ENCODE measurements at regions not wholly inside any gene's neighbourhood (a gene's known extent, or its start where the extent isn't known, plus 50 kb on each side); places are given as distances from the start of the nearest gene placed in this dataset.

DNA sequence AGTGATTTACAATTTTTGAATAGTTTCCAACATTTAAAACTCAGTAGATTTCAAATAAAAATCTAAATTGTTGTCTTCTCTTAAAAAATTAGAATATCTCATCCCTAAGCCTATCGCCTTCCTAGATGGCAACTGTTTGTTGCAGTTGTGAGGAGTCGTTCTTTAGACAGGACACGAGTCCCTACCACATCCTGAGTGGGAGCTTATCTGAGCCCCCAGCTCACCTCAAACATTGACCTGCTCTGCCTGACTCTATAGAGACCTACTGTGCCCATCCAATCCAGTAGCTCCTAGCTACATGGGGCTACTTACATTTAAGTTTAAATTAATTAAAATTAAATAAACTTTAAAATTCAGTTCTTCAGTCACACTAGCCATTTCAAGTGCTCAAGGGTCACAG, 434.7 kb downstream of the FOXO1 start:
- no peak for TF ChIP-seq CTCF (IDR thresholded peaks at IDR 0.05; ENCODE audit: insufficient read depth, low read length, poor library complexity, severe bottlenecking)
- DNase-seq (ENCODE audit: low read depth) = no peak
- no peaks in the 10 kb centered on the region for H3K36me3 ChIP-seq (ENCODE audit: control insufficient read depth, insufficient read depth, low read length)
- H3K27me3 ChIP-seq (ENCODE audit: control insufficient read depth, insufficient read depth, low read length) = no peaks in the 10 kb centered on the region
- no peak overlapping the region for H3K4me3 ChIP-seq (ENCODE audit: low read depth, low read length)

- no peak for TF ChIP-seq CTCF (IDR thresholded peaks at IDR 0.05; ENCODE audit: insufficient read depth, low read length, poor library complexity, severe bottlenecking)
- no peaks in the 10 kb centered on the region for H3K36me3 ChIP-seq (ENCODE audit: control insufficient read depth, insufficient read depth, low read length)
- H3K4me3 ChIP-seq (ENCODE audit: low read depth, low read length) = no peak overlapping the region
- H3K27me3 ChIP-seq (ENCODE audit: control insufficient read depth, insufficient read depth, low read length) = no peaks in the 10 kb centered on the region
- no peak for DNase-seq (ENCODE audit: low read depth)
These were observed 434.0 kb downstream of the FOXO1 start for GRCh38 chr13:40232311-40233040.

DNA sequence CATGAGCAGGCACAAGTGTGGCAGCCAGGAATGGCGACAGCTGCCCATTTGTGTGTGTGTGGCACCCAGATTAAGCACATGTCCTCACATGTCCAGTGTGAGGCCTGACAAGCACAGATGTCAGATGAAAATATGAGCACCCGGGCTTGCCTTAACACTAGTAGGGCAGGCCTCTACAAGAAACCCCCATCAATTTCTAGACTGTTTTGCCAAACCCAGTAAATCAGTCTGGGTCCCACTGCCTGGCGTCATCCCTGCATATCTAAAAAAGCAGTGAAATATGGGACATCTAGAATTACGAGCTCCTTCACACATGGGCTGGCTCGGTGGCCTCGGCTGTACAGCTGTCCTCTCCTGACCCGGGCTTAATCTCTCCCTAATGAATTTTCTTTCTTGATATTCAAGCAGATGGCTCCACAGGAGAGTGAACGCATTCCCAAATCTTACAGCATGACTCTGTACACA, 432.7 kb downstream of the FOXO1 start:
- Histone ChIP-seq H3K4me3 (ENCODE audit: low read depth, low read length) (no peak overlapping the region), H3K27me3 (ENCODE audit: control insufficient read depth, insufficient read depth, low read length) (no peaks in the 10 kb centered on the region), H3K36me3 (ENCODE audit: control insufficient read depth, insufficient read depth, low read length) (no peaks in the 10 kb centered on the region)
- TF ChIP-seq CTCF (IDR thresholded peaks at IDR 0.05; ENCODE audit: insufficient read depth, low read length, poor library complexity, severe bottlenecking) = no peak
- no peak for DNase-seq (ENCODE audit: low read depth)

DNA sequence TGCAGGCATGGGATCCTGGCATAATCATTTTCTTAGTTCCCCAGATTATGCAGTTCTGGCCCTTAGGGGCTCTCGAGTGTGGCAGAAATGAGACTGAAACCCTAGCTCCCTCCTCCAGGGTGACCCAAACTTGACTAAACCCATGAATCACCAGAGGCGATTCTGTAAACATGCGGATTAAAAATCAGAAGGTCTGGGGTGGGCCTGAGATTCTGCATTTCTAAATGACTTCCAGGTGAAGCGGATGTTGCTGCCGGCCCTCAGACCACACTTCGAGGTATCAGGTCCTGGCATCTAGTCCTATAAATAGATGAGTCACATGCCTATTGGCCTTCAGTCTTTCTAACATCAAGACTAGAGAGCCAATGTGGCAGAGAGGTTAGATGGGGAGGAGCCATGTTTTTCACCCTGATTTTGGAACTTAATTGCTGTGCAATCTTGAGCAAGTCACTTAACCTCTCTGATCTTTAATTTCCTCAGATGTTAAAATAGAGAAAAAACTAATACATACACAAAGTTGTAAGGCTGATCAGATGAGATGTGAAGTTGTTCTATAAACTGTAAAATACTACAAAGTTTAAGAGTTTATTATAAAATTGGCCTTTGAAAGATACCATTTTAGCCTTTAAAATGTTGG, 431.2 kb downstream of the FOXO1 start:
- TF ChIP-seq CTCF (IDR thresholded peaks at IDR 0.05; ENCODE audit: insufficient read depth, low read length, poor library complexity, severe bottlenecking) = no peak

GRCh38 chr13:40236566-40237168, 429.8 kb downstream of the FOXO1 start:
- H3K36me3 ChIP-seq (ENCODE audit: control insufficient read depth, insufficient read depth, low read length) = peaks cover 1% of the 10 kb centered on the region
- no peak overlapping the region for H3K4me3 ChIP-seq (ENCODE audit: low read depth, low read length)
- TF ChIP-seq CTCF (IDR thresholded peaks at IDR 0.05; ENCODE audit: insufficient read depth, low read length, poor library complexity, severe bottlenecking) = no peak
- no peaks in the 10 kb centered on the region for H3K27me3 ChIP-seq (ENCODE audit: control insufficient read depth, insufficient read depth, low read length)
- no peak for DNase-seq (ENCODE audit: low read depth)

More for the DNA sequence above, 431.2 kb downstream of the FOXO1 start:
- Histone ChIP-seq H3K4me3 (ENCODE audit: low read depth, low read length) (no peak overlapping the region), H3K27me3 (ENCODE audit: control insufficient read depth, insufficient read depth, low read length) (no peaks in the 10 kb centered on the region), H3K36me3 (ENCODE audit: control insufficient read depth, insufficient read depth, low read length) (peaks cover 1% of the 10 kb centered on the region)
- no peak for DNase-seq (ENCODE audit: low read depth)

Measured in kidney epithelial cell (primary cell).